GM18868 (cell line): ENCODE measurements at regions not wholly inside any gene's neighbourhood (a gene's known extent, or its start where the extent isn't known, plus 50 kb on each side); places are given as distances from the start of the nearest gene placed in this dataset.
"Not testable (repeated sequence)": the region's sequence is repeated elsewhere in the genome, so short reads cannot be mapped to it uniquely, and the experiment has no call there.

ENCODE experiments used
- ATAC-seq: cut with Tn5 transposase; IDR thresholded peaks from one replicate; pipeline ENCODE4 v1.9.1; 2021; ENCODE audit warnings: mild to moderate bottlenecking, moderate library complexity; ENCODE audit not compliant: unreplicated experiment

- ATAC-seq = no peak
Observed at GRCh38 chr11:83403691-83404389, 117.7 kb upstream of the CCDC90B start.

- ATAC-seq = peak; percentile 70
Observed at GRCh38 chr11:83401506-83402225, 115.5 kb upstream of the CCDC90B start.

- ATAC-seq = no peak
Observed at GRCh38 chr11:83394331-83394730, 108.2 kb upstream of the CCDC90B start.

- ATAC-seq = no peak
Observed at GRCh38 chr11:83392556-83392955, 106.4 kb upstream of the CCDC90B start.

- ATAC-seq = no peak
Observed at GRCh38 chr11:83389975-83390374, 103.8 kb upstream of the CCDC90B start.

GRCh38 chr11:83383838-83384237 lies 97.7 kb upstream of the CCDC90B start:
- ATAC-seq = not testable (repeated sequence)

GRCh38 chr11:83374311-83374710 lies 88.1 kb upstream of the CCDC90B start:
- ATAC-seq = no peak

- no peak for ATAC-seq
Observed at GRCh38 chr11:83371489-83371888, 85.3 kb upstream of the CCDC90B start.

GRCh38 chr11:83367745-83368144 lies 81.6 kb upstream of the CCDC90B start:
- no peak for ATAC-seq

- no peak for ATAC-seq
Observed at GRCh38 chr11:83364500-83365045, 78.4 kb upstream of the CCDC90B start.

- no peak for ATAC-seq
Observed at GRCh38 chr11:83363312-83363711, 77.1 kb upstream of the CCDC90B start.

- no peak for ATAC-seq
Observed at GRCh38 chr11:83361831-83362230, 75.7 kb upstream of the CCDC90B start.

GRCh38 chr11:83355391-83355790 lies 69.2 kb upstream of the CCDC90B start:
- ATAC-seq = no peak

GRCh38 chr11:83350187-83350586 lies 64.0 kb upstream of the CCDC90B start:
- ATAC-seq = no peak

- no peak for ATAC-seq
Observed at GRCh38 chr11:83349296-83349695, 63.1 kb upstream of the CCDC90B start.

GRCh38 chr11:83346706-83347105 lies 60.5 kb upstream of the CCDC90B start:
- not testable (repeated sequence) for ATAC-seq

GRCh38 chr11:83344521-83344920 lies 58.4 kb upstream of the CCDC90B start:
- not testable (repeated sequence) for ATAC-seq

- ATAC-seq = no peak
Observed at GRCh38 chr11:83336993-83337392, 50.8 kb upstream of the CCDC90B start.
